OCI-LY7 (cell line): ENCODE measurements at regions not wholly inside any gene's neighbourhood (a gene's known extent, or its start where the extent isn't known, plus 50 kb on each side); places are given as distances from the start of the nearest gene placed in this dataset.

Experiments
- BruUV-seq: library from RNA; stranded (reverse); fragments of 400-500 nt; replicated peaks from 2 replicates; lab custom pipeline; 2021; lab: Mats Ljungman, UMichigan
- CTCF ChIA-PET: fragments of 300-600 bp; sonication (Branson Sonifier 250); formaldehyde crosslinking; loops from one replicate; lab custom pipeline; 2022; ENCODE audit warnings: antibody characterized with exemption; ENCODE audit not compliant: unreplicated experiment; lab: Charles Lee
- POLR2A ChIA-PET: fragments of 300-600 bp; sonication (Branson Sonifier 250); formaldehyde crosslinking; loops from one replicate; lab custom pipeline; 2022; ENCODE audit warnings: antibody characterized with exemption; lab: Charles Lee
- DNase-seq: peaks from one replicate; pipeline ENCODE4 v3.0.0-alpha.2; 2015; ENCODE audit warnings: low spot score
- H2AFZ ChIP-seq: fragments of 200-600 bp; sonication (generic), shearing (Covaris generic); 2 replicates; pipeline ENCODE4 v1.6.1; 2014; ENCODE audit warnings: mild to moderate bottlenecking, antibody characterized with exemption, low read length, moderate library complexity
- H3K27ac ChIP-seq: fragments of 200-600 bp; sonication (generic); 2 replicates; pipeline ENCODE4 v1.5.1; 2014; ENCODE audit warnings: mixed run types, low read depth, mild to moderate bottlenecking, moderate library complexity, low read length, inconsistent platforms; ENCODE audit not compliant: poor library complexity, severe bottlenecking
- H3K36me3 ChIP-seq: fragments of 200-600 bp; sonication (generic); 2 replicates; pipeline ENCODE4 v1.6.1; 2014; ENCODE audit warnings: mild to moderate bottlenecking, antibody characterized with exemption, low read length, moderate library complexity, mixed read lengths; ENCODE audit not compliant: insufficient read depth
- H3K4me1 ChIP-seq: fragments of 200-600 bp; sonication (generic); 2 replicates; pipeline ENCODE4 v1.5.1; 2014; ENCODE audit warnings: mild to moderate bottlenecking, low read length; ENCODE audit not compliant: insufficient read depth, poor library complexity, severe bottlenecking
- H3K4me2 ChIP-seq: fragments of 200-600 bp; sonication (generic); 2 replicates; pipeline ENCODE4 v1.6.1; 2014; ENCODE audit warnings: mild to moderate bottlenecking, low read length
- H3K4me3 ChIP-seq: fragments of 200-600 bp; sonication (generic); 2 replicates; pipeline ENCODE4 v1.5.1; 2014; ENCODE audit warnings: mild to moderate bottlenecking, low read depth, low read length; ENCODE audit not compliant: poor library complexity, severe bottlenecking
- H3K79me2 ChIP-seq: fragments of 200-600 bp; sonication (generic); 2 replicates; pipeline ENCODE4 v1.6.1; 2016; ENCODE audit warnings: low read depth, mild to moderate bottlenecking, low read length, moderate library complexity, mixed read lengths; ENCODE audit not compliant: insufficient read depth
- H3K9me2 ChIP-seq: fragments of 200-600 bp; sonication (generic); 2 replicates; pipeline ENCODE4 v1.6.1; 2016; ENCODE audit warnings: mild to moderate bottlenecking, low read length, mixed read lengths; ENCODE audit not compliant: insufficient read depth
- H3K9me3 ChIP-seq: fragments of 200-600 bp; sonication (generic); 2 replicates; pipeline ENCODE4 v1.6.1; 2014; ENCODE audit warnings: mild to moderate bottlenecking, mixed run types, low read length, mixed read lengths
- H4K20me1 ChIP-seq: fragments of 200-600 bp; sonication (generic); 2 replicates; pipeline ENCODE4 v1.6.1; 2014; ENCODE audit warnings: mild to moderate bottlenecking, antibody characterized with exemption, low read length, moderate library complexity, mixed read lengths; ENCODE audit not compliant: insufficient read depth
- CTCF ChIP-seq: fragments of 200-600 bp; sonication (generic); conservative IDR thresholded peaks from 2 replicates; pipeline ENCODE4 v1.5.1; 2014; ENCODE audit warnings: mild to moderate bottlenecking, antibody characterized with exemption, low read length, moderate library complexity, mixed read lengths
- EZH2phosphoT487 ChIP-seq: fragments of 200-600 bp; sonication (generic); IDR thresholded peaks from 2 replicates; pipeline ENCODE4 v1.6.1; 2018; ENCODE audit warnings: low read depth, borderline replicate concordance, mild to moderate bottlenecking, mixed run types, antibody characterized with exemption, low read length, moderate library complexity, mixed read lengths
- intact Hi-C: fragments of 100-400 bp; cut with micrococcal nuclease; formaldehyde crosslinking; loops from one replicate; pipeline ENCODE4 v1.10.0; 2022; ENCODE audit not compliant: unreplicated experiment

DNA sequence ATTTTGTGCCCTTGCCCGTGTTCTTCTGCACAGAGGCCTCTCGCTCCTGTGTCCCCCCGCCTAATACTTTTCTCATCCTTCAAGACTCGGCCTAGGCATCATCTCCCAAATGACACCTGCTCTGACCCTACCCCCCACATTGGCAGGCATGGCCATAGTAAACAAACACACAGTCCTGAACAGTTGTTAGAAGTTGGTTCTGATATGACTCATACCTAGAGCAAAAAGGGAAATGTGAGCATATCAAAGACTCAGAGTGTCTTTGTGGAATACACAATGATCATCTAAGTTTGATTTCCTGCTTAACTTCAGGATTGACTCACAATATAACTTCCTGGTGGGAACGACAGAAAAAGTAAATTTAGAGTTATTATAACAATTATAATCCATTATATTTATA is 120.5 kb downstream of the POLR2M start:
- DNase-seq = no peak
- POLR2A ChIA-PET = no interaction called here
- intact Hi-C loops = no loop called here
- TF ChIP-seq EZH2phosphoT487 = no peak
- no peak for TF ChIP-seq CTCF
- Histone ChIP-seq H3K4me1 (no peaks in the 10 kb centered on the region), H3K4me2 (no peak overlapping the region), H3K9me3 (no peaks in the 10 kb centered on the region), H3K27ac (no peak overlapping the region), H3K4me3 (no peak overlapping the region), H3K9me2 (no peaks in the 10 kb centered on the region), H4K20me1 (no peaks in the 10 kb centered on the region), H3K36me3 (no peaks in the 10 kb centered on the region), H3K79me2 (no peaks in the 10 kb centered on the region), H2AFZ (no peak overlapping the region)
- no TSS peak for BruUV-seq
- CTCF ChIA-PET = no interaction called here

GRCh38 chr15:57827971-57828370 is 121.5 kb downstream of the POLR2M start:
- TF ChIP-seq CTCF (no peak), EZH2phosphoT487 (no peak)
- Histone ChIP-seq H4K20me1 (no peaks in the 10 kb centered on the region), H3K9me3 (no peaks in the 10 kb centered on the region), H3K27ac (no peak overlapping the region), H3K36me3 (no peaks in the 10 kb centered on the region), H3K4me2 (no peak overlapping the region), H2AFZ (no peak overlapping the region), H3K4me1 (no peaks in the 10 kb centered on the region), H3K9me2 (no peaks in the 10 kb centered on the region), H3K4me3 (no peak overlapping the region), H3K79me2 (no peaks in the 10 kb centered on the region)
- DNase-seq = no peak
- intact Hi-C loops = no loop called here
- ChIA-PET CTCF (no interaction called here), POLR2A (no interaction called here)
- no TSS peak for BruUV-seq

DNA sequence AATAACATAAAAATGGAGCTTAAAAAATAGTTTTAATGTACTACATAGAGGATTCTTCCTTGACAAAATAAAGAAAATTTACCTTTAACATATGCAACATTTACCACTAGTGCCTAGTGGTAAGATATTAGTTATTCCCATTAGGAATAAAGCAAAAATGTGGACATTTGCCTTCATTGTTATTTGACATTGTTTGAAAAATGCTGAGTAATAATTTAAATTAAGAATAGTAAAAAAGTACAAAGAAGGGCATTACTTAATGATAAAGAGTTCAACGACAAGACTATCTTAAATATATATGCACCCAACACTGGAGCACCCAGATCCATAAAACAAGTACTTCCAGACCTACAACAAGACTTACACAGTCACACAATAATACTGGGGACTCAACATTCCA is 125.7 kb downstream of the POLR2M start:
- Histone ChIP-seq H3K36me3 (no peaks in the 10 kb centered on the region), H3K9me3 (no peaks in the 10 kb centered on the region), H3K4me2 (no peak overlapping the region), H3K79me2 (no peaks in the 10 kb centered on the region), H2AFZ (no peak overlapping the region), H3K4me1 (no peaks in the 10 kb centered on the region), H3K27ac (no peak overlapping the region), H3K4me3 (no peak overlapping the region), H3K9me2 (no peaks in the 10 kb centered on the region), H4K20me1 (no peaks in the 10 kb centered on the region)
- DNase-seq = no peak
- CTCF ChIA-PET = no interaction called here
- POLR2A ChIA-PET = no interaction called here
- no peak for TF ChIP-seq CTCF
- no peak for TF ChIP-seq EZH2phosphoT487
- no TSS peak for BruUV-seq
- intact Hi-C loops = no loop called here
